ENCODE measurements at regions not wholly inside any gene's neighbourhood (a gene's known extent, or its start where the extent isn't known, plus 50 kb on each side); places are given as distances from the start of the nearest gene placed in this dataset.
"Not testable (repeated sequence)": the region's sequence is repeated elsewhere in the genome, so short reads cannot be mapped to it uniquely, and the experiment has no call there.

- not testable (repeated sequence) for H3K4me3 Mint-ChIP-seq (ENCODE audit: unreplicated experiment); H3K27ac Mint-ChIP-seq (ENCODE audit: unreplicated experiment); H3K27me3 Mint-ChIP-seq (ENCODE audit: low read depth); H3K4me1 Mint-ChIP-seq (ENCODE audit: low read depth); H3K36me3 Mint-ChIP-seq (ENCODE audit: low read depth); H3K9me3 Mint-ChIP-seq (ENCODE audit: low read depth); DNase-seq (ENCODE audit: low spot score)
These were observed 154.0 kb upstream of the ZNF469 start for GRCh38 chr16:88228751-88229150.

GRCh38 chr16:88229710-88230109 lies 153.0 kb upstream of the ZNF469 start:
- H3K4me3 Mint-ChIP-seq (ENCODE audit: unreplicated experiment); H3K4me1 Mint-ChIP-seq (ENCODE audit: low read depth); DNase-seq (ENCODE audit: low spot score); H3K9me3 Mint-ChIP-seq (ENCODE audit: low read depth); H3K36me3 Mint-ChIP-seq (ENCODE audit: low read depth); H3K27me3 Mint-ChIP-seq (ENCODE audit: low read depth); H3K27ac Mint-ChIP-seq (ENCODE audit: unreplicated experiment): not testable (repeated sequence)

- not testable (repeated sequence) for H3K27me3 Mint-ChIP-seq (ENCODE audit: low read depth); H3K4me3 Mint-ChIP-seq (ENCODE audit: unreplicated experiment); DNase-seq (ENCODE audit: low spot score); H3K27ac Mint-ChIP-seq (ENCODE audit: unreplicated experiment); H3K4me1 Mint-ChIP-seq (ENCODE audit: low read depth); H3K36me3 Mint-ChIP-seq (ENCODE audit: low read depth); H3K9me3 Mint-ChIP-seq (ENCODE audit: low read depth)
These were observed 152.3 kb upstream of the ZNF469 start for GRCh38 chr16:88230276-88230966.

- not testable (repeated sequence) for DNase-seq (ENCODE audit: low spot score); H3K27me3 Mint-ChIP-seq (ENCODE audit: low read depth); H3K27ac Mint-ChIP-seq (ENCODE audit: unreplicated experiment); H3K9me3 Mint-ChIP-seq (ENCODE audit: low read depth); H3K36me3 Mint-ChIP-seq (ENCODE audit: low read depth); H3K4me3 Mint-ChIP-seq (ENCODE audit: unreplicated experiment)
- H3K4me1 Mint-ChIP-seq (ENCODE audit: low read depth) = peaks cover 16% of the 10 kb centered on the region
These were observed 151.7 kb upstream of the ZNF469 start for GRCh38 chr16:88230967-88231615.

GRCh38 chr16:88231839-88232238 lies 150.9 kb upstream of the ZNF469 start:
- H3K9me3 Mint-ChIP-seq (ENCODE audit: low read depth); H3K27me3 Mint-ChIP-seq (ENCODE audit: low read depth): not testable (repeated sequence)

GRCh38 chr16:88232401-88233258 lies 150.1 kb upstream of the ZNF469 start:
- H3K4me3 Mint-ChIP-seq (ENCODE audit: unreplicated experiment); DNase-seq (ENCODE audit: low spot score); H3K9me3 Mint-ChIP-seq (ENCODE audit: low read depth); H3K27me3 Mint-ChIP-seq (ENCODE audit: low read depth); H3K36me3 Mint-ChIP-seq (ENCODE audit: low read depth); H3K27ac Mint-ChIP-seq (ENCODE audit: unreplicated experiment): not testable (repeated sequence)
- peaks cover 23% of the 10 kb centered on the region for H3K4me1 Mint-ChIP-seq (ENCODE audit: low read depth)

More at GRCh38 chr16:88231839-88232238, 150.9 kb upstream of the ZNF469 start:
- H3K4me3 Mint-ChIP-seq (ENCODE audit: unreplicated experiment); H3K36me3 Mint-ChIP-seq (ENCODE audit: low read depth); DNase-seq (ENCODE audit: low spot score); H3K27ac Mint-ChIP-seq (ENCODE audit: unreplicated experiment): not testable (repeated sequence)
- peaks cover 22% of the 10 kb centered on the region for H3K4me1 Mint-ChIP-seq (ENCODE audit: low read depth)

- peaks cover 34% of the 10 kb centered on the region for H3K4me1 Mint-ChIP-seq (ENCODE audit: low read depth)
- H3K9me3 Mint-ChIP-seq (ENCODE audit: low read depth); H3K27me3 Mint-ChIP-seq (ENCODE audit: low read depth); H3K36me3 Mint-ChIP-seq (ENCODE audit: low read depth); H3K4me3 Mint-ChIP-seq (ENCODE audit: unreplicated experiment); DNase-seq (ENCODE audit: low spot score): not testable (repeated sequence)
- H3K27ac Mint-ChIP-seq (ENCODE audit: unreplicated experiment) = peak overlapping the region; percentile 63
These were observed 148.9 kb upstream of the ZNF469 start for GRCh38 chr16:88233621-88234420.

GRCh38 chr16:88234421-88235271 lies 148.1 kb upstream of the ZNF469 start:
- peaks cover 38% of the 10 kb centered on the region for H3K4me1 Mint-ChIP-seq (ENCODE audit: low read depth)
- H3K4me3 Mint-ChIP-seq (ENCODE audit: unreplicated experiment); H3K36me3 Mint-ChIP-seq (ENCODE audit: low read depth); H3K27me3 Mint-ChIP-seq (ENCODE audit: low read depth); H3K9me3 Mint-ChIP-seq (ENCODE audit: low read depth); DNase-seq (ENCODE audit: low spot score): not testable (repeated sequence)
- H3K27ac Mint-ChIP-seq (ENCODE audit: unreplicated experiment) = peak overlapping the region; percentile 89

- not testable (repeated sequence) for H3K4me3 Mint-ChIP-seq (ENCODE audit: unreplicated experiment); H3K9me3 Mint-ChIP-seq (ENCODE audit: low read depth); DNase-seq (ENCODE audit: low spot score); H3K27me3 Mint-ChIP-seq (ENCODE audit: low read depth); H3K36me3 Mint-ChIP-seq (ENCODE audit: low read depth)
- Mint-ChIP-seq H3K27ac (ENCODE audit: unreplicated experiment) (peak overlapping the region; percentile 89), H3K4me1 (ENCODE audit: low read depth) (peaks cover 45% of the 10 kb centered on the region)
These were observed 147.1 kb upstream of the ZNF469 start for GRCh38 chr16:88235691-88236090.

GRCh38 chr16:88236229-88236628 lies 146.5 kb upstream of the ZNF469 start:
- DNase-seq (ENCODE audit: low spot score); H3K36me3 Mint-ChIP-seq (ENCODE audit: low read depth); H3K9me3 Mint-ChIP-seq (ENCODE audit: low read depth); H3K27me3 Mint-ChIP-seq (ENCODE audit: low read depth); H3K4me3 Mint-ChIP-seq (ENCODE audit: unreplicated experiment): not testable (repeated sequence)
- Mint-ChIP-seq H3K4me1 (ENCODE audit: low read depth) (peaks cover 49% of the 10 kb centered on the region), H3K27ac (ENCODE audit: unreplicated experiment) (peak overlapping the region; percentile 89)

GRCh38 chr16:88237314-88237713 lies 145.4 kb upstream of the ZNF469 start:
- not testable (repeated sequence) for H3K27ac Mint-ChIP-seq (ENCODE audit: unreplicated experiment); H3K9me3 Mint-ChIP-seq (ENCODE audit: low read depth); H3K4me3 Mint-ChIP-seq (ENCODE audit: unreplicated experiment); DNase-seq (ENCODE audit: low spot score); H3K36me3 Mint-ChIP-seq (ENCODE audit: low read depth); H3K27me3 Mint-ChIP-seq (ENCODE audit: low read depth)
- peaks cover 53% of the 10 kb centered on the region for H3K4me1 Mint-ChIP-seq (ENCODE audit: low read depth)

Measured in chondrocyte (in vitro differentiated cells).